Caco-2 (cell line): ENCODE measurements at regions not wholly inside any gene's neighbourhood (a gene's known extent, or its start where the extent isn't known, plus 50 kb on each side); places are given as distances from the start of the nearest gene placed in this dataset.

Experiments
- BruUV-seq: library from RNA; stranded (reverse); fragments of 400-500 nt; replicated peaks from 2 replicates; lab custom pipeline; 2021; lab: Mats Ljungman, UMichigan
- CTCF ChIA-PET: fragments of 300-600 bp; sonication (Branson Sonifier 250); formaldehyde crosslinking; loops from one replicate; lab custom pipeline; 2022; ENCODE audit warnings: antibody characterized with exemption; lab: Charles Lee
- POLR2A ChIA-PET: fragments of 300-600 bp; sonication (Branson Sonifier 250); formaldehyde crosslinking; loops from one replicate; lab custom pipeline; 2022; ENCODE audit warnings: antibody characterized with exemption; lab: Charles Lee
- DNase-seq, 2 experiments: peaks; one replicate each; pipeline versions ENCODE4 v3.0.0 to v3.0.0-alpha.2; 2020 to 2022
- H3K27me3 ChIP-seq: replicated peaks from 2 replicates; pipeline ENCODE4 v1.6.0; 2011; ENCODE audit warnings: low read length; ENCODE audit not compliant: control insufficient read depth, insufficient read depth
- H3K36me3 ChIP-seq: 2 replicates; pipeline ENCODE4 v1.5.1; 2011; ENCODE audit warnings: low read length; ENCODE audit not compliant: control insufficient read depth, insufficient read depth
- H3K4me1 ChIP-seq: fragments of 250-450 bp; sonication (Bioruptor Pico); 2 replicates; pipeline ENCODE4 v1.5.1; 2020; ENCODE audit warnings: mild to moderate bottlenecking
- H3K4me3 ChIP-seq: 2 replicates; pipeline ENCODE4 v1.5.1; 2011; ENCODE audit warnings: low read depth, mild to moderate bottlenecking, control low read depth, low read length
- H3K9me3 ChIP-seq: fragments of 250-450 bp; sonication (Bioruptor Pico); 2 replicates; pipeline ENCODE4 v1.5.1; 2020; ENCODE audit warnings: mild to moderate bottlenecking, moderate library complexity
- H3K27ac Mint-ChIP-seq: one replicate; pipeline ENCODE4 v1.8.0; 2022; ENCODE audit warnings: mixed read lengths; ENCODE audit not compliant: unreplicated experiment
- H3K27me3 Mint-ChIP-seq: one replicate; pipeline ENCODE4 v1.8.0; 2022; ENCODE audit warnings: mixed read lengths; ENCODE audit not compliant: insufficient read depth, unreplicated experiment
- H3K36me3 Mint-ChIP-seq: one replicate; pipeline ENCODE4 v1.8.0; 2022; ENCODE audit warnings: mild to moderate bottlenecking, mixed read lengths; ENCODE audit not compliant: insufficient read depth, unreplicated experiment
- H3K4me1 Mint-ChIP-seq: one replicate; pipeline ENCODE4 v1.8.0; 2022; ENCODE audit warnings: low read depth, mixed read lengths; ENCODE audit not compliant: unreplicated experiment
- H3K4me3 Mint-ChIP-seq: one replicate; pipeline ENCODE4 v1.8.0; 2022; ENCODE audit warnings: mild to moderate bottlenecking, moderate library complexity, mixed read lengths; ENCODE audit not compliant: unreplicated experiment
- H3K9me3 Mint-ChIP-seq: one replicate; pipeline ENCODE4 v1.8.0; 2022; ENCODE audit warnings: mixed read lengths; ENCODE audit not compliant: unreplicated experiment
- intact Hi-C: fragments of 100-400 bp; cut with micrococcal nuclease; formaldehyde crosslinking; loops from one replicate; pipeline ENCODE4 v1.10.0; 2022; ENCODE audit not compliant: unreplicated experiment
- TF ChIP-seq, protein P1 (sequence below), 2 experiments: fragments of 200-600 bp in 1 of 2; IDR thresholded peaks; 1 replicate in 1 of 2; 2 replicates in 1 of 2; pipeline versions ENCODE4 v1.5.1 to v1.8.0; 2011 to 2022; ENCODE audit warnings: antibody characterized with exemption in 1 of 2, control low read depth in 1 of 2, inconsistent platforms in 1 of 2, low read depth in 1 of 2, low read length in 1 of 2, mild to moderate bottlenecking in 1 of 2, moderate library complexity in 1 of 2; ENCODE audit not compliant: insufficient read depth in 1 of 2, severe bottlenecking in 1 of 2, unreplicated experiment in 1 of 2

GRCh38 chr2:238600506-238601432 lies 174.0 kb downstream of the ASB1 start:
- intact Hi-C loops, result no loop called here
- no peak for DNase-seq
- H3K4me3 ChIP-seq, result no peak overlapping the region
- TF ChIP-seq, protein P1, sequence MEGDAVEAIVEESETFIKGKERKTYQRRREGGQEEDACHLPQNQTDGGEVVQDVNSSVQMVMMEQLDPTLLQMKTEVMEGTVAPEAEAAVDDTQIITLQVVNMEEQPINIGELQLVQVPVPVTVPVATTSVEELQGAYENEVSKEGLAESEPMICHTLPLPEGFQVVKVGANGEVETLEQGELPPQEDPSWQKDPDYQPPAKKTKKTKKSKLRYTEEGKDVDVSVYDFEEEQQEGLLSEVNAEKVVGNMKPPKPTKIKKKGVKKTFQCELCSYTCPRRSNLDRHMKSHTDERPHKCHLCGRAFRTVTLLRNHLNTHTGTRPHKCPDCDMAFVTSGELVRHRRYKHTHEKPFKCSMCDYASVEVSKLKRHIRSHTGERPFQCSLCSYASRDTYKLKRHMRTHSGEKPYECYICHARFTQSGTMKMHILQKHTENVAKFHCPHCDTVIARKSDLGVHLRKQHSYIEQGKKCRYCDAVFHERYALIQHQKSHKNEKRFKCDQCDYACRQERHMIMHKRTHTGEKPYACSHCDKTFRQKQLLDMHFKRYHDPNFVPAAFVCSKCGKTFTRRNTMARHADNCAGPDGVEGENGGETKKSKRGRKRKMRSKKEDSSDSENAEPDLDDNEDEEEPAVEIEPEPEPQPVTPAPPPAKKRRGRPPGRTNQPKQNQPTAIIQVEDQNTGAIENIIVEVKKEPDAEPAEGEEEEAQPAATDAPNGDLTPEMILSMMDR (IDR thresholded peaks at IDR 0.05; ENCODE audit: insufficient read depth in 1 of 2, low read depth in 1 of 2, low read length in 1 of 2, severe bottlenecking in 1 of 2, unreplicated experiment in 1 of 2), result no peak
- no peaks in the 10 kb centered on the region for H3K36me3 ChIP-seq
- Mint-ChIP-seq H3K4me3 (no peak overlapping the region), H3K27me3 (peaks cover 15% of the 10 kb centered on the region), H3K4me1 (no peaks in the 10 kb centered on the region), H3K9me3 (peaks cover 20% of the 10 kb centered on the region), H3K36me3 (peaks cover 1% of the 10 kb centered on the region), H3K27ac (no peak overlapping the region)
- ChIA-PET POLR2A (no interaction called here), CTCF (interaction anchor here (0.6 kb wide), 1 partner anchor 86 kb away, joined by 3 read pairs; no protein-coding TSS in a partner anchor)
- no peaks in the 10 kb centered on the region for H3K4me1 ChIP-seq
- no peaks in the 10 kb centered on the region for H3K27me3 ChIP-seq
- H3K9me3 ChIP-seq, result no peaks in the 10 kb centered on the region
- BruUV-seq, result no TSS peak

DNA sequence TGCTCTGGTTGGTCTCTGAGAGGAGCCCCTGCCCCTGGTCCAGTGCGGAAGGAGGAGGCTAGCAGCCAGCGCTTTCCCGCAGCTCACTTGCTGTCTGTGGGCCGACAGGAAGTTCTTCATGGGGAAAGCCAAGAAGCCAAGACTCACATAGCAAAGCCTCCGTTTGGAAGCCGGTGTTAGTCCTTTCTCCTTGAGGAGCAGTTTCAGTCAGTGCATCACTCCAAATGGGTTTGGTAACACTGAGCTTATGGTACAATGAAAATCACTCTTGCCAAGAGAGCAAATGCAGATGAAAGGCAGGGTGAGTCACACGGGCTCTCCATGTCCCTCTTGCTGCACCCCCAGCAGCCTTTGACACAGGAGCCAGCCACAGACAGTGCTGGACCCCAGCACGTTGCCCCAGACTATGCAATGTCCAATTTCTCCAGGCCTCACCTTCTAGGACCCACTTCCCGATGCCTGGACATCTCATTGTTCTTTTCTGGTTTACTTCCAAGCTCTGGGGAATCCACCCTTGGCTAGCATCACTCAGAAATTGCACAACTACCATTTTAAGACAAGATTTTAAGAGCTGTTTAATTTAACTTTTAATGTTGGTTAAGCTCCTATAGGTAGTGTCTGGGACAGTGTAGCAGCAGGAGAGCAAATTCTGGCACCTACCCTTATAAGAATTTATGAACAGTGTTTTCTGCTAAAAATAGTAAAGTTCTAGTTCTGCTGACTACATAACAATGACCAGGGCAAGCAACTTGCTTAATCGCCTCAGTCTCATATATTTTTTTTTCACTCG lies 174.9 kb downstream of the ASB1 start:
- Histone ChIP-seq H3K27me3 (no peaks in the 10 kb centered on the region), H3K9me3 (no peaks in the 10 kb centered on the region), H3K36me3 (no peaks in the 10 kb centered on the region), H3K4me3 (no peak overlapping the region), H3K4me1 (no peaks in the 10 kb centered on the region)
- BruUV-seq, result no TSS peak
- CTCF ChIA-PET, result no interaction called here
- Mint-ChIP-seq H3K9me3 (peaks cover 20% of the 10 kb centered on the region), H3K36me3 (no peaks in the 10 kb centered on the region), H3K27ac (no peak overlapping the region), H3K4me3 (no peak overlapping the region), H3K27me3 (peaks cover 15% of the 10 kb centered on the region), H3K4me1 (no peaks in the 10 kb centered on the region)
- POLR2A ChIA-PET, result no interaction called here
- TF ChIP-seq, protein P1 (IDR thresholded peaks at IDR 0.05; ENCODE audit: insufficient read depth in 1 of 2, low read depth in 1 of 2, low read length in 1 of 2, severe bottlenecking in 1 of 2, unreplicated experiment in 1 of 2), result no peak
- DNase-seq, result no peak
- intact Hi-C loops, result no loop called here

- no peaks in the 10 kb centered on the region for H3K27me3 ChIP-seq
- Mint-ChIP-seq H3K36me3 (no peaks in the 10 kb centered on the region), H3K4me1 (no peaks in the 10 kb centered on the region), H3K27me3 (peaks cover 15% of the 10 kb centered on the region), H3K4me3 (no peak overlapping the region), H3K9me3 (peaks cover 20% of the 10 kb centered on the region), H3K27ac (no peak overlapping the region)
- no peaks in the 10 kb centered on the region for H3K4me1 ChIP-seq
- H3K4me3 ChIP-seq, result no peak overlapping the region
- no TSS peak for BruUV-seq
- no peaks in the 10 kb centered on the region for H3K36me3 ChIP-seq
- intact Hi-C loops, result no loop called here
- no peak for DNase-seq
- ChIA-PET POLR2A (no interaction called here), CTCF (no interaction called here)
- TF ChIP-seq, protein P1 (IDR thresholded peaks at IDR 0.05; ENCODE audit: insufficient read depth in 1 of 2, low read depth in 1 of 2, low read length in 1 of 2, severe bottlenecking in 1 of 2, unreplicated experiment in 1 of 2), result no peak
- H3K9me3 ChIP-seq, result no peaks in the 10 kb centered on the region
Measured at GRCh38 chr2:238602223-238602960, 175.7 kb downstream of the ASB1 start.
